ENCODE measurements at regions not wholly inside any gene's neighbourhood (a gene's known extent, or its start where the extent isn't known, plus 50 kb on each side); places are given as distances from the start of the nearest gene placed in this dataset.

GRCh38 chr18:78054801-78055200 is 805.2 kb downstream of the GALR1 start:
- no peak for TF ChIP-seq GLIS3 (CRISPR knock-in tag; IDR thresholded peaks at IDR 0.05)
- TF ChIP-seq ARNTL (CRISPR knock-in tag; IDR thresholded peaks at IDR 0.05; ENCODE audit: borderline replicate concordance, low read depth): no peak
- no peak for TF ChIP-seq ZNF565 (CRISPR knock-in tag; conservative IDR thresholded peaks at IDR 0.05; ENCODE audit: low read depth)
- no peak for TF ChIP-seq OSR1 (CRISPR knock-in tag; IDR thresholded peaks at IDR 0.05)
- no peak for TF ChIP-seq ZNF70 (CRISPR knock-in tag; IDR thresholded peaks at IDR 0.05)
- TF ChIP-seq, protein P1, sequence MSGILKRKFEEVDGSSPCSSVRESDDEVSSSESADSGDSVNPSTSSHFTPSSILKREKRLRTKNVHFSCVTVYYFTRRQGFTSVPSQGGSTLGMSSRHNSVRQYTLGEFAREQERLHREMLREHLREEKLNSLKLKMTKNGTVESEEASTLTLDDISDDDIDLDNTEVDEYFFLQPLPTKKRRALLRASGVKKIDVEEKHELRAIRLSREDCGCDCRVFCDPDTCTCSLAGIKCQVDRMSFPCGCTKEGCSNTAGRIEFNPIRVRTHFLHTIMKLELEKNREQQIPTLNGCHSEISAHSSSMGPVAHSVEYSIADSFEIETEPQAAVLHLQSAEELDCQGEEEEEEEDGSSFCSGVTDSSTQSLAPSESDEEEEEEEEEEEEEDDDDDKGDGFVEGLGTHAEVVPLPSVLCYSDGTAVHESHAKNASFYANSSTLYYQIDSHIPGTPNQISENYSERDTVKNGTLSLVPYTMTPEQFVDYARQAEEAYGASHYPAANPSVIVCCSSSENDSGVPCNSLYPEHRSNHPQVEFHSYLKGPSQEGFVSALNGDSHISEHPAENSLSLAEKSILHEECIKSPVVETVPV (CRISPR knock-in tag; IDR thresholded peaks at IDR 0.05): no peak
- TF ChIP-seq ISL1 (CRISPR knock-in tag; IDR thresholded peaks at IDR 0.05): no peak
- no peak for TF ChIP-seq CSDC2 (CRISPR knock-in tag; IDR thresholded peaks at IDR 0.05)
- no peak for TF ChIP-seq TCF4 (CRISPR knock-in tag; IDR thresholded peaks at IDR 0.05; ENCODE audit: borderline replicate concordance)
- no peak for TF ChIP-seq ZFP30 (CRISPR knock-in tag; IDR thresholded peaks at IDR 0.05)
- no peak for TF ChIP-seq POU6F1 (CRISPR knock-in tag; IDR thresholded peaks at IDR 0.05; ENCODE audit: borderline replicate concordance, low read depth)
- ATAC-seq: no peak

GRCh38 chr18:78056011-78056410 is 806.4 kb downstream of the GALR1 start:
- no peak for ATAC-seq
- TF ChIP-seq TCF4 (CRISPR knock-in tag; IDR thresholded peaks at IDR 0.05; ENCODE audit: borderline replicate concordance) (no peak), SNAI2 (CRISPR knock-in tag; IDR thresholded peaks at IDR 0.05) (no peak), CREB5 (CRISPR knock-in tag; IDR thresholded peaks at IDR 0.05; ENCODE audit: low read depth) (no peak), ZFP30 (CRISPR knock-in tag; IDR thresholded peaks at IDR 0.05) (no peak), GLIS3 (CRISPR knock-in tag; IDR thresholded peaks at IDR 0.05) (no peak), RARB (CRISPR knock-in tag; IDR thresholded peaks at IDR 0.05) (no peak), TOX (CRISPR knock-in tag; IDR thresholded peaks at IDR 0.05; ENCODE audit: borderline replicate concordance) (no peak), ESRRG (CRISPR knock-in tag; IDR thresholded peaks at IDR 0.05) (no peak), CSDC2 (CRISPR knock-in tag; IDR thresholded peaks at IDR 0.05) (no peak), POU6F1 (CRISPR knock-in tag; IDR thresholded peaks at IDR 0.05; ENCODE audit: borderline replicate concordance, low read depth) (no peak), ARNTL (CRISPR knock-in tag; IDR thresholded peaks at IDR 0.05; ENCODE audit: borderline replicate concordance, low read depth) (no peak), OSR1 (CRISPR knock-in tag; IDR thresholded peaks at IDR 0.05) (no peak)

DNA sequence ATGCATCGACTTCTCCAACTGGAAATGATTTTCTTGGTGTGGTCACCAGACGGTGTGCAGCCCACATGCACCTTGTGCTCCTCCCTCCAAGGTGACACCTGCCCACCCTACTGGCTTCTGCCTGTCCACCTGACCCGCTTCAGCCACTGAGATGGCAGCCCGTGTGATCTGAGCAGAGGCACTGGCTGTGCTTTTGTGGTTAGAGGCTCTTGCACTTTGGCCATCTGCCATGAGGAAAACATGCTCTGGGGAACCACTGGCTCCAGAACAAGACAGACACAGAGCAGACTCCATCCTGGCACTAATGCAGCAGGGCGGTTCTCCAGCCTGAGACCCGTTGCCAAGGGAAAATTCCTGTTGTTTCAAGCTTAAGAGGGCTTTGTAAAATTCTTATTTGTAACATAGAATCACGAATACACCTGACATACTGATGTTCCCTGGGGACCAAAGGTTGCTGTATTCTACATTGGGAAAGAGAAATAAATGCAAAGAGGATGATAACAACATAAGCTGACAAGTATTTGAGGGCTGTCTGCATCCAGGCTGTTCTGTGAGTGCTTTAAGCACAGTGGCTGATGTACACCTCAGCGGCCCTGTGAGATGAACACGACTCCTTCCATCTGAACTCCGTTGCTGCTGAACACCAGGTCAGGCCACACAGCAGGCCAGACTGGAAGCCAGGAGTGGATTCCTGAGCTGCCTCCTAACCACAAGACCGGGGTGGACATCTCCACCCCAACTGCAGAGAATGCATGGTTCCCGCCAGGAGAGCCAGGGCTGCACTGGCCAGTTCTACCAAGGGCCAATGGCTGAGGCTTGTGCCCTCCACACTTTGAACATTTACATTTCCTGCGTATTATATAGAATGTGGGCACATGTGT is 820.4 kb downstream of the GALR1 start:
- no peak for TF ChIP-seq TOX (CRISPR knock-in tag; IDR thresholded peaks at IDR 0.05; ENCODE audit: borderline replicate concordance)
- no peak for TF ChIP-seq ZFP30 (CRISPR knock-in tag; IDR thresholded peaks at IDR 0.05)
- no peak for TF ChIP-seq PPARA (CRISPR knock-in tag; IDR thresholded peaks at IDR 0.05; ENCODE audit: borderline replicate concordance)
- TF ChIP-seq, protein P2, sequence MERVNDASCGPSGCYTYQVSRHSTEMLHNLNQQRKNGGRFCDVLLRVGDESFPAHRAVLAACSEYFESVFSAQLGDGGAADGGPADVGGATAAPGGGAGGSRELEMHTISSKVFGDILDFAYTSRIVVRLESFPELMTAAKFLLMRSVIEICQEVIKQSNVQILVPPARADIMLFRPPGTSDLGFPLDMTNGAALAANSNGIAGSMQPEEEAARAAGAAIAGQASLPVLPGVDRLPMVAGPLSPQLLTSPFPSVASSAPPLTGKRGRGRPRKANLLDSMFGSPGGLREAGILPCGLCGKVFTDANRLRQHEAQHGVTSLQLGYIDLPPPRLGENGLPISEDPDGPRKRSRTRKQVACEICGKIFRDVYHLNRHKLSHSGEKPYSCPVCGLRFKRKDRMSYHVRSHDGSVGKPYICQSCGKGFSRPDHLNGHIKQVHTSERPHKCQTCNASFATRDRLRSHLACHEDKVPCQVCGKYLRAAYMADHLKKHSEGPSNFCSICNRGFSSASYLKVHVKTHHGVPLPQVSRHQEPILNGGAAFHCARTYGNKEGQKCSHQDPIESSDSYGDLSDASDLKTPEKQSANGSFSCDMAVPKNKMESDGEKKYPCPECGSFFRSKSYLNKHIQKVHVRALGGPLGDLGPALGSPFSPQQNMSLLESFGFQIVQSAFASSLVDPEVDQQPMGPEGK (CRISPR knock-in tag; IDR thresholded peaks at IDR 0.05; ENCODE audit: borderline replicate concordance): no peak
- no peak for TF ChIP-seq SNAI2 (CRISPR knock-in tag; IDR thresholded peaks at IDR 0.05)
- TF ChIP-seq POU6F1 (CRISPR knock-in tag; IDR thresholded peaks at IDR 0.05; ENCODE audit: borderline replicate concordance, low read depth): no peak
- ATAC-seq: no peak
